NT2/D1 (cell line): ENCODE measurements at regions not wholly inside any gene's neighbourhood (a gene's known extent, or its start where the extent isn't known, plus 50 kb on each side); places are given as distances from the start of the nearest gene placed in this dataset.

Source experiments
- SUZ12 ChIP-seq: IDR thresholded peaks from 2 replicates; pipeline ENCODE4 v1.6.1; 2011; ENCODE audit not compliant: insufficient read length, insufficient read depth; ENCODE audit errors: extremely low read depth
- YY1 ChIP-seq: IDR thresholded peaks from 2 replicates; pipeline ENCODE4 v1.6.1; 2011; ENCODE audit not compliant: insufficient read length, insufficient read depth

DNA sequence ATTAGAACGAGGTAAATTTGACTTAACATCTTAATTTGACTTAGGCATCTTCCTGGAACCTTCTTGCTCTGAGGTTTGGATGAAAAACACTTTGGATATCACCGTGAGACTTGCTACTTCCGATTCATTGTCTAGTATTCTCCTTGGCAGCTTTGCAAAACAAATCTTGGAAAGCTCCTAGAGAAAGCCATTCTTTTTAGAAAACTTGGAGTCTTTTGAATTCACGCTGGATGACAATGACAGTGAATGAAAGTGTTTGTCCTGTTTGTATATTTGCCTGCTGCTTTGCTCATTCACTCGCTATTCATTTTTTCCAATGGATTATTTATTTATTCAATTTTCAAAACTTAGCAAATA is 222.1 kb upstream of the HMGA2 start:
- TF ChIP-seq SUZ12 (no peak), YY1 (no peak)
